ENCODE measurements at regions not wholly inside any gene's neighbourhood (a gene's known extent, or its start where the extent isn't known, plus 50 kb on each side); places are given as distances from the start of the nearest gene placed in this dataset.

- TF ChIP-seq CEBPB (IDR thresholded peaks at IDR 0.05) (no peak), EP300 (IDR thresholded peaks at IDR 0.05; ENCODE audit: borderline replicate concordance) (no peak), YY1 (IDR thresholded peaks at IDR 0.05; ENCODE audit: low read depth) (no peak), MAX (IDR thresholded peaks at IDR 0.05) (no peak), FOXM1 (IDR thresholded peaks at IDR 0.05; ENCODE audit: borderline replicate concordance, low read depth) (no peak), TAF1 (IDR thresholded peaks at IDR 0.05; ENCODE audit: low read depth) (no peak), TEAD4 (IDR thresholded peaks at IDR 0.05) (no peak), CREB1 (IDR thresholded peaks at IDR 0.05; ENCODE audit: low read depth) (no peak), ZBTB7A (IDR thresholded peaks at IDR 0.05; ENCODE audit: low read depth) (no peak), NFIC (IDR thresholded peaks at IDR 0.05) (no peak), REST (IDR thresholded peaks at IDR 0.05; ENCODE audit: low read depth) (no peak)
Observed at GRCh38 chr1:56418151-56418631, 161.2 kb downstream of the PLPP3 start.
